Psoas muscle (tissue), 7 donors: ENCODE measurements at regions not wholly inside any gene's neighbourhood (a gene's known extent, or its start where the extent isn't known, plus 50 kb on each side); places are given as distances from the start of the nearest gene placed in this dataset.

Source experiments
- ATAC-seq, 4 donors: fragments of 200-7000 bp; cut with Tn5 transposase; one replicate each; pipeline ENCODE4 v1.9.1; 2020; ENCODE audit warnings: moderate library complexity in 3 of 4, mild to moderate bottlenecking in 2 of 4
- DNase-seq, 2 donors: peaks; one replicate each; pipeline ENCODE4 v3.0.0-alpha.2; 2020
- H3K27ac ChIP-seq: fragments of 200-600 bp; one replicate; pipeline ENCODE4 v1.8.0; 2022
- H3K27me3 ChIP-seq, 3 donors: fragments of 200-600 bp in 1 of 3; one replicate each; pipeline versions ENCODE4 v1.6.1 to v1.8.0; 2013 to 2022; ENCODE audit warnings: low read length in 2 of 3, mild to moderate bottlenecking in 2 of 3, moderate library complexity in 1 of 3; ENCODE audit not compliant: insufficient read depth in 3 of 3
- H3K36me3 ChIP-seq, 2 donors: fragments of 200-600 bp in 1 of 2; one replicate each; pipeline versions ENCODE4 v1.6.1 to v1.8.0; 2013 to 2022; ENCODE audit warnings: low read depth in 1 of 2, mild to moderate bottlenecking in 1 of 2, moderate library complexity in 1 of 2; ENCODE audit not compliant: insufficient read depth in 1 of 2
- H3K4me1 ChIP-seq: fragments of 200-600 bp; one replicate; pipeline ENCODE4 v1.8.0; 2022
- H3K4me3 ChIP-seq: fragments of 200-600 bp; one replicate; pipeline ENCODE4 v1.8.0; 2022; ENCODE audit warnings: mild to moderate bottlenecking
- H3K9me3 ChIP-seq: fragments of 200-600 bp; one replicate; pipeline ENCODE4 v1.8.0; 2022
- CTCF ChIP-seq: fragments of 200-600 bp; IDR thresholded peaks from one replicate; pipeline ENCODE4 v1.8.0; 2022; ENCODE audit warnings: antibody characterized with exemption
- WGBS, 3 donors: extraction: QIAGEN DNeasy Blood & Tissue Kit; methylation state at CpG; one replicate each; pipeline versions ENCODE4 v1.1.6 to v1.1.7; 2013; 5-methylcytosine and 5-hydroxymethylcytosine counted together
- intact Hi-C, 2 donors: fragments of 100-400 bp; cut with DNase I; formaldehyde crosslinking; loops; one replicate each; pipeline versions ENCODE4 v1.11.0 to v1.14.2; 2022
- donor health status: healthy with polysubstance abuse.
- donor health status: DM: no; HTN: no; CAD: no; lungs with moderate emphysema.
- donor health status: Bipolar disorder and iron deficiency.
- donor health status: healthy.
- donor health status: DM: yes; HTN: yes; CAD: no.
- donor health status: DM: no; HTN: no; CAD: no.
- donor health status: DM: yes; HTN: yes; CAD: no.

DNA sequence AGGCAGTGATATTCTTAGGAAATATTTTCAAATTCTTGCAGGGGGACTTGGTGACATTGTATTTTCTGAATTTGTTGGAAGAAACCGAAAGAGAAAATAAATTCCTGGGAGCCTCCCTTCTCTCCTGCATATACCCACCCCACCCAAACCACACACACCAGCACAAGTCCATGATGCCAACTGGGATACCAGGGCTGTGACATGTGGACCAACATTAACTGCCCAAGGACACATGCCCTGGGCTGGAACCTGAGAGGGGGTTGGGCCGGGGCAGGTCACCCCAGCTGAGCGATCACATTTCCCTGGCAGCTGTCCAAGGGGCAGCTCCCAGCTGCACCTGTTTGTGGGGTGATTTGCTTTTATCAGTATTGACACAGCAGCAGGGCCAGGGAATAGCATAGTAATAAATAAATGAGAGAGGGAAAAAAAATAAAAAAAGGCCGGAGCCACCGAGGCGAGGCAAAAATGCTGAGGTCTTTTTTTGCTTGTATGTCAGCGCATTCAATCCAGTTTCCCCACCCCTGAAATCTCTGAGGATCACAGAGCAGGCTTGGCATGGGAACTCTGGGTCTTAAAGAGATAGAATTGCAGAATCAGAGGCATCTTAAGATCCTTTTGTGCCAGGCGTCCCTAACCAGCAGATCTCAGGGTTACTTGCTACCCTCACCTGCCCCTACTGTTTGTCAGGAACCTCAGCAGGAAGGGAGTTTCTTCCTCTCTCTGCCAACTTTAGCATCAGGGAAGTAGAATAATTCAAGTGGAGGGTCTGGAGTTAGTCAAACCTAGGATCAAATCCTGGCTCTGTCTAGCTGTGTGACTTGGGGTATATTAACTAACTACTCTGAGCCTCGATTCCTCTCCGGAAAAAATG is 66.5 kb upstream of the PIM1 start:
- DNase-seq, result peak; percentile 83 to 92
- WGBS, 3 donors, result 13 to 15% (median 14%) methylated on average over 10 of the region's 10 CpGs
- Histone ChIP-seq H3K36me3 (no peaks in the 10 kb centered on the region), H3K4me1 (peaks cover 28% of the 10 kb centered on the region), H3K27me3 (no peaks in the 10 kb centered on the region), H3K9me3 (no peaks in the 10 kb centered on the region), H3K27ac (peak overlapping the region; percentile 95), H3K4me3 (peak overlapping the region; percentile 58)
- no peak for TF ChIP-seq CTCF
- peak; percentile 84 to 87 (median 85) for ATAC-seq
- intact Hi-C loops, result loop anchor here (1.0 to 5.0 kb wide), 5 partner anchors 27 to 67 kb away; partner anchors contain the start of gene PIM1 (in 1 of the 2)

GRCh38 chr6:37104824-37105147 is 65.2 kb upstream of the PIM1 start:
- H3K27ac ChIP-seq, result peak overlapping the region; percentile 95

GRCh38 chr6:37105148-37106050 is 64.6 kb upstream of the PIM1 start:
- Histone ChIP-seq H3K27me3 (no peaks in the 10 kb centered on the region), H3K9me3 (no peaks in the 10 kb centered on the region), H3K36me3 (no peaks in the 10 kb centered on the region), H3K4me3 (no peak overlapping the region), H3K4me1 (peaks cover 28% of the 10 kb centered on the region), H3K27ac (peak overlapping the region; percentile 95)
- intact Hi-C loops, result loop anchor here in 1 of 2 donors (1.0 kb wide), 1 partner anchor 21 kb away; no protein-coding TSS in a partner anchor
- no peak for ATAC-seq
- TF ChIP-seq CTCF, result no peak
- WGBS, 3 donors, result 70 to 79% (median 78%) methylated on average over 6 of the region's 6 CpGs
- DNase-seq, result no peak

More at GRCh38 chr6:37104824-37105147, 65.2 kb upstream of the PIM1 start:
- DNase-seq (no peak), ATAC-seq (no peak)
- no peak overlapping the region for H3K4me3 ChIP-seq
- H3K9me3 ChIP-seq, result no peaks in the 10 kb centered on the region
- H3K4me1 ChIP-seq, result peaks cover 28% of the 10 kb centered on the region
- no peak for TF ChIP-seq CTCF
- intact Hi-C loops, result loop anchor here (1.0 to 5.0 kb wide), 2 partner anchors 22 to 52 kb away; no protein-coding TSS in a partner anchor
- WGBS, 3 donors, result 74 to 83% (median 75%) methylated on average over 2 of the region's 2 CpGs
- no peaks in the 10 kb centered on the region for H3K36me3 ChIP-seq
- H3K27me3 ChIP-seq, result no peaks in the 10 kb centered on the region

- no peak for TF ChIP-seq CTCF
- no peak overlapping the region for H3K4me3 ChIP-seq
- peaks cover 24% of the 10 kb centered on the region for H3K4me1 ChIP-seq
- intact Hi-C loops, result no loop called here
- no peak for ATAC-seq
- DNase-seq, result no peak
- H3K27ac ChIP-seq, result no peak overlapping the region
- H3K36me3 ChIP-seq, result no peaks in the 10 kb centered on the region
- H3K27me3 ChIP-seq, result no peaks in the 10 kb centered on the region
- no peaks in the 10 kb centered on the region for H3K9me3 ChIP-seq
Observed at GRCh38 chr6:37106051-37106363, 63.9 kb upstream of the PIM1 start.
